ENCODE measurements at regions not wholly inside any gene's neighbourhood (a gene's known extent, or its start where the extent isn't known, plus 50 kb on each side); places are given as distances from the start of the nearest gene placed in this dataset.

DNA sequence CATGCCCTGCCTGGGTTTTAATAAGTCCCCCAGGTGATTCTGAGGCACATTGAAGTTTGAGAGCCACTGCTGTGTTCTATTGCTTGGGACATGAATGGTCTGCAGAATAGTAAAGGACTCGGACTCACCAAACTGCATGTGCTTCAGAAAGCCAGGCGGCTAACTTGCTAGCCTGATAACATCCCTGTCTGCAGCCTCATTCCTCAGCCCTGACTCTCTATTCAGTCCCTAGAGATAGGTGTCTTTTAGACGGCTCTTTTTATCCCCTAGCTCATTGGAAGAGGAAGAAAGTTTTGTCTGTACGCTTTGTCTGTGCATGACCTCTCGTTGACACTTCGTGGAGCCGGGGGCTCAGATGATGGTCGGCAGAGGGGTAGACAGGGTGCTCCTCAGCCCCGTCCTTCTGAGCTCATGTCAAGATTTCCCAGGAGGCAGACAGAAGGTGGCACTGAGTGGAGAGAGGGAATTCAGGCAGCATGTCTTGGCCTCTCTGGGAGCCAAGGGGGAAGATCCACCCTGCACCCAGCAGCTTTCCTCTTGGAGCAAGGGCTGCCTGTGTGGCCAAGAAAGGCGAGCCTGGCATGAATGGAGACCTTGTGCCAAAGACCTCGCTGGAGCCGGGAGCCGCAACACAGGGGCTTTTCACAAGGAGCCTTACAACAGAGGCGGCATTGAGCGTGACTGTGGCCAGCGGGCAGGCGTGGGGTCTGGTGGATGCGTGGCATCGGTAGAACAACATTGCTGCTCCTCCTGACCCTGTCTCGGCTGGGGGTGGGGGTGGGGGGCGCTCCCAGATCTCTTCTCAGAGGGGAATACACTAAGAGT, 51.1 kb upstream of the PODXL start:
- H3K27ac Mint-ChIP-seq = no peak overlapping the region
- intact Hi-C loops (cut with micrococcal nuclease) = no loop called here
- ATAC-seq (no peak), DNase-seq (no peak)
- ChIA-PET CTCF (interaction anchor here (0.6 kb wide), 1 partner anchor 12 kb away, joined by 3 read pairs; no protein-coding TSS in a partner anchor), POLR2A (no interaction called here)
- H3K9me3 Mint-ChIP-seq = no peaks in the 10 kb centered on the region
- H3K4me3 Mint-ChIP-seq = no peak overlapping the region
- H3K36me3 Mint-ChIP-seq (ENCODE audit: low read depth) = no peaks in the 10 kb centered on the region
- no peak for TF ChIP-seq CTCF (IDR thresholded peaks at IDR 0.05)
- H3K27me3 Mint-ChIP-seq = peaks cover 18% of the 10 kb centered on the region
- peaks cover 8% of the 10 kb centered on the region for H3K4me1 Mint-ChIP-seq (ENCODE audit: low read depth)

GRCh38 chr7:131606346-131607290, 50.2 kb upstream of the PODXL start:
- Mint-ChIP-seq H3K36me3 (ENCODE audit: low read depth) (no peaks in the 10 kb centered on the region), H3K9me3 (no peaks in the 10 kb centered on the region), H3K27ac (no peak overlapping the region), H3K4me3 (no peak overlapping the region), H3K4me1 (ENCODE audit: low read depth) (peaks cover 8% of the 10 kb centered on the region), H3K27me3 (peaks cover 19% of the 10 kb centered on the region)
- intact Hi-C loops (cut with micrococcal nuclease) = no loop called here
- POLR2A ChIA-PET = interaction anchor here (0.7 kb wide), 1 partner anchor 26 kb away, joined by 3 read pairs; no protein-coding TSS in a partner anchor
- TF ChIP-seq CTCF (IDR thresholded peaks at IDR 0.05) = no peak
- CTCF ChIA-PET = no interaction called here
- DNase-seq (peak; percentile 35), ATAC-seq (peak; percentile 65)

Data from activated CD8-positive, alpha-beta T cell treated with anti-CD3 and anti-CD28 coated beads for 36 hours (primary cell).